ENCODE measurements at regions not wholly inside any gene's neighbourhood (a gene's known extent, or its start where the extent isn't known, plus 50 kb on each side); places are given as distances from the start of the nearest gene placed in this dataset.
A peak's percentile ranks its signal among the peaks of the same experiment; 100 is the strongest.

DNA sequence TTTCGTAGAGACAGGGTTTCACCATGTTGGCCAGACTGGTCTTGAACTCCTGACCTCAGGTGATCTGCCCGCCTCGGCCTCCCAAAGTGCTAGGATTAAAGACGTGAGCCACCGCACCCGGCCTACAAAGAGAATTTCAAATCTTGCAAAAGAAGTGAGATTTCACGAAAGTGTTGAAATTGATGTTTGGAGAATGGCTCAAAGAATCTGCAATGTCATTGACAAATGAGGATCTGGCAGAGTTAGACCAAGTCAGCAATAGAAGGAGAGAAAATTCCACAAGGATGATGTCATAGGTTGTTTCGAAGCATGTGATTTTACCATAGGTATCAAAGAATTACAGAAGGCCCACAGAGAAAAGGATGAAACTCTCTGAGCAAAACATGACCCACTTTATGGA is 71.7 kb downstream of the LYZL2 start (continued):
- TF ChIP-seq, protein P1, sequence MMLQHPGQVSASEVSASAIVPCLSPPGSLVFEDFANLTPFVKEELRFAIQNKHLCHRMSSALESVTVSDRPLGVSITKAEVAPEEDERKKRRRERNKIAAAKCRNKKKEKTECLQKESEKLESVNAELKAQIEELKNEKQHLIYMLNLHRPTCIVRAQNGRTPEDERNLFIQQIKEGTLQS (IDR thresholded peaks at IDR 0.05) = peak; percentile 98
- TF ChIP-seq, protein P1 (CRISPR knock-in tag; conservative IDR thresholded peaks at IDR 0.05) = no peak
- TF ChIP-seq NFE2L1 (tag; IDR thresholded peaks at IDR 0.05; ENCODE audit: borderline replicate concordance, low read depth) (peak; percentile 58; the same call in 1 of the 2 replicates), L3MBTL2 (IDR thresholded peaks at IDR 0.05) (0 out of 2 replicates have a peak, but pooled peaks have one; percentile 37), ZNF23 (CRISPR knock-in tag; IDR thresholded peaks at IDR 0.05) (no peak), SMAD2 (IDR thresholded peaks at IDR 0.05; ENCODE audit: low read depth, low read length) (no peak), SMAD1 (IDR thresholded peaks at IDR 0.05; ENCODE audit: low read depth, low read length, partially characterized antibody) (no peak), CTBP1 (IDR thresholded peaks at IDR 0.05; ENCODE audit: borderline replicate concordance) (0 out of 2 replicates have a peak, but pooled peaks have one; percentile 36), DIDO1 (tag; IDR thresholded peaks at IDR 0.05; ENCODE audit: low read depth) (no peak), SP2 (IDR thresholded peaks at IDR 0.05; ENCODE audit: extremely low read depth, low read depth, low read length, poor library complexity, severe bottlenecking) (no peak), HNRNPLL (IDR thresholded peaks at IDR 0.05; ENCODE audit: low read depth, low read length, poor library complexity, severe bottlenecking) (no peak), TRIM28 (IDR thresholded peaks at IDR 0.05) (no peak), GATAD2A (IDR thresholded peaks at IDR 0.05) (no peak), SRF (CRISPR knock-in tag; IDR thresholded peaks at IDR 0.05) (no peak)
- TF ChIP-seq, protein P2, sequence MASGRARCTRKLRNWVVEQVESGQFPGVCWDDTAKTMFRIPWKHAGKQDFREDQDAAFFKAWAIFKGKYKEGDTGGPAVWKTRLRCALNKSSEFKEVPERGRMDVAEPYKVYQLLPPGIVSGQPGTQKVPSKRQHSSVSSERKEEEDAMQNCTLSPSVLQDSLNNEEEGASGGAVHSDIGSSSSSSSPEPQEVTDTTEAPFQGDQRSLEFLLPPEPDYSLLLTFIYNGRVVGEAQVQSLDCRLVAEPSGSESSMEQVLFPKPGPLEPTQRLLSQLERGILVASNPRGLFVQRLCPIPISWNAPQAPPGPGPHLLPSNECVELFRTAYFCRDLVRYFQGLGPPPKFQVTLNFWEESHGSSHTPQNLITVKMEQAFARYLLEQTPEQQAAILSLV (tag; IDR thresholded peaks at IDR 0.05) = no peak
- TF ChIP-seq, protein P3, sequence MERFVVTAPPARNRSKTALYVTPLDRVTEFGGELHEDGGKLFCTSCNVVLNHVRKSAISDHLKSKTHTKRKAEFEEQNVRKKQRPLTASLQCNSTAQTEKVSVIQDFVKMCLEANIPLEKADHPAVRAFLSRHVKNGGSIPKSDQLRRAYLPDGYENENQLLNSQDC (CRISPR knock-in tag; IDR thresholded peaks at IDR 0.05) = no peak
- TF ChIP-seq, protein P4, sequence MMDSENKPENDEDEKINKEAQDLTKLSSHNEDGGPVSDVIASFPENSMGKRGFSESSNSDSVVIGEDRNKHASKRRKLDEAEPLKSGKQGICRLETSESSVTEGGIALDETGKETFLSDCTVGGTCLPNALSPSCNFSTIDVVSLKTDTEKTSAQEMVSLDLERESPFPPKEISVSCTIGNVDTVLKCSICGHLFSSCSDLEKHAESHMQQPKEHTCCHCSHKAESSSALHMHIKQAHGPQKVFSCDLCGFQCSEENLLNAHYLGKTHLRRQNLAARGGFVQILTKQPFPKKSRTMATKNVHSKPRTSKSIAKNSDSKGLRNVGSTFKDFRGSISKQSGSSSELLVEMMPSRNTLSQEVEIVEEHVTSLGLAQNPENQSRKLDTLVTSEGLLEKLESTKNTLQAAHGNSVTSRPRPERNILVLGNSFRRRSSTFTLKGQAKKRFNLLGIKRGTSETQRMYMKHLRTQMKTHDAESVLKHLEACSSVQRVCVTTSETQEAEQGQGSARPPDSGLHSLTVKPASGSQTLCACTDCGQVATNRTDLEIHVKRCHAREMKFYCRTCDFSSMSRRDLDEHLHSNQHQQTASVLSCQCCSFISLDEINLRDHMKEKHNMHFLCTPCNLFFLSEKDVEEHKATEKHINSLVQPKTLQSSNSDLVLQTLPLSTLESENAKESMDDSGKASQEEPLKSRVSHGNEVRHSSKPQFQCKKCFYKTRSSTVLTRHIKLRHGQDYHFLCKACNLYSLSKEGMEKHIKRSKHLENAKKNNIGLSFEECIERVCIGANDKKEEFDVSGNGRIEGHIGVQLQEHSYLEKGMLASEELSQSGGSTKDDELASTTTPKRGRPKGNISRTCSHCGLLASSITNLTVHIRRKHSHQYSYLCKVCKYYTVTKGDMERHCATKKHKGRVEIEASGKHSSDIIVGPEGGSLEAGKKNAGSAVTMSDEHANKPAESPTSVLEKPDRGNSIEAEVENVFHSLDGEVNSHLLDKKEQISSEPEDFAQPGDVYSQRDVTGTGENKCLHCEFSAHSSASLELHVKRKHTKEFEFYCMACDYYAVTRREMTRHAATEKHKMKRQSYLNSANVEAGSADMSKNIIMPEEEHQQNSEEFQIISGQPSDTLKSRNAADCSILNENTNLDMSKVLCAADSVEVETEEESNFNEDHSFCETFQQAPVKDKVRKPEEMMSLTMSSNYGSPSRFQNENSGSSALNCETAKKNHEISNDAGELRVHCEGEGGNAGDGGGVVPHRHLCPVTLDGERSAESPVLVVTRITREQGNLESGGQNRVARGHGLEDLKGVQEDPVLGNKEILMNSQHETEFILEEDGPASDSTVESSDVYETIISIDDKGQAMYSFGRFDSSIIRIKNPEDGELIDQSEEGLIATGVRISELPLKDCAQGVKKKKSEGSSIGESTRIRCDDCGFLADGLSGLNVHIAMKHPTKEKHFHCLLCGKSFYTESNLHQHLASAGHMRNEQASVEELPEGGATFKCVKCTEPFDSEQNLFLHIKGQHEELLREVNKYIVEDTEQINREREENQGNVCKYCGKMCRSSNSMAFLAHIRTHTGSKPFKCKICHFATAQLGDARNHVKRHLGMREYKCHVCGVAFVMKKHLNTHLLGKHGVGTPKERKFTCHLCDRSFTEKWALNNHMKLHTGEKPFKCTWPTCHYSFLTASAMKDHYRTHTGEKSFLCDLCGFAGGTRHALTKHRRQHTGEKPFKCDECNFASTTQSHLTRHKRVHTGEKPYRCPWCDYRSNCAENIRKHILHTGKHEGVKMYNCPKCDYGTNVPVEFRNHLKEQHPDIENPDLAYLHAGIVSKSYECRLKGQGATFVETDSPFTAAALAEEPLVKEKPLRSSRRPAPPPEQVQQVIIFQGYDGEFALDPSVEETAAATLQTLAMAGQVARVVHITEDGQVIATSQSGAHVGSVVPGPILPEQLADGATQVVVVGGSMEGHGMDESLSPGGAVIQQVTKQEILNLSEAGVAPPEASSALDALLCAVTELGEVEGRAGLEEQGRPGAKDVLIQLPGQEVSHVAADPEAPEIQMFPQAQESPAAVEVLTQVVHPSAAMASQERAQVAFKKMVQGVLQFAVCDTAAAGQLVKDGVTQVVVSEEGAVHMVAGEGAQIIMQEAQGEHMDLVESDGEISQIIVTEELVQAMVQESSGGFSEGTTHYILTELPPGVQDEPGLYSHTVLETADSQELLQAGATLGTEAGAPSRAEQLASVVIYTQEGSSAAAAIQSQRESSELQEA (IDR thresholded peaks at IDR 0.05; ENCODE audit: low read depth) = no peak

Measured in K562 (cell line).